ENCODE measurements at regions not wholly inside any gene's neighbourhood (a gene's known extent, or its start where the extent isn't known, plus 50 kb on each side); places are given as distances from the start of the nearest gene placed in this dataset.

DNA sequence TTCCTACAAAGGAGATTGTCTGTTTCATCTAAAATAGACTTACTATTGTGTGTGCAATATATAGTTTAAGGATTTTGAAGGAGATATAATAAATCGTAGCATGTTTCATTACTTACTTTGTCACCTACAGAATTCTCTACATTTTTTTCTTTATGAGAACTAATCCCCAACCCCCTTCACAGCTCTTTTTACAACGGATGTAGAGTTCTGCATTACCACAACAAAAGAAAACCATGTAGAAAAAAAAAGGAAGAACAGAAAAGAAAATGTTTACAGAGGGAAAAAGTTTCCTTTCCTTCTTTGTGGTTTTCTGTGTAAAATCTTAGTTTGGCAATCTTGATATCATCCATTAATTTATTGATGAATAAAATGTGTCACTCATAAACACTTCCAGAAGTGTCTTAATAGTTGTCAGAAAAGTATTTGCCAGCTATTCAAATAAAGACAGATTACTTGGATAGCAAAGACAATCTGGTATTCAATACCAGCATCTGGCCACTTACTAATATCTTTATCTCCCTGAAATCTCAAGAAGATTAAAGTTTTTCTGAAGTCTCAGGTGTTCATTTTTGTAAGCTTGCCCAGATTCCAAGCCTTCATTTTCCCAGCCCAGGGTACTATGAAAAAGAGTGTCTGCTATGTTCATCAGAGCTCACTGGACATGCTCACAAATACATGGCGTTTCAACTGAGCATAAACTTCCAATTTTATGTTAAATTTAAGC is 806.8 kb downstream of the PCDH19 start:
- no peak overlapping the region for H3K9ac ChIP-seq (ENCODE audit: low read length)
- H2BK5ac ChIP-seq (ENCODE audit: low read depth, low read length, poor library complexity, severe bottlenecking), result no peak overlapping the region
- no peak overlapping the region for H2AK5ac ChIP-seq (ENCODE audit: low read length, severe bottlenecking)
- H3K79me1 ChIP-seq (replicated peaks; ENCODE audit: low read length, poor library complexity, severe bottlenecking), result no peaks in the 10 kb centered on the region
- no peak overlapping the region for H3K23ac ChIP-seq (ENCODE audit: low read length in 2 of 2)
- no peak overlapping the region for H2AFZ ChIP-seq (ENCODE audit: low read depth, low read length)
- H4K91ac ChIP-seq (ENCODE audit: low read length), result no peak overlapping the region
- H3K4ac ChIP-seq (ENCODE audit: low read depth in 1 of 2, low read length in 2 of 2), result no peak overlapping the region
- no peak overlapping the region for H3K27ac ChIP-seq (ENCODE audit: low read length, poor library complexity, severe bottlenecking)
- H3K4me2 ChIP-seq (ENCODE audit: low read length, poor library complexity, severe bottlenecking), result no peak overlapping the region
- DNase-seq, result no peak
- no peaks in the 10 kb centered on the region for H3K27me3 ChIP-seq (ENCODE audit: control insufficient read depth in 1 of 2, insufficient read depth in 1 of 2, low read length in 2 of 2)
- no CpG with 5 or more reads among the region's 3 CpGs for WGBS
- H3K4me1 ChIP-seq (ENCODE audit: control insufficient read depth, insufficient read depth, low read depth, low read length), result no peaks in the 10 kb centered on the region
- no peak overlapping the region for H2BK15ac ChIP-seq (ENCODE audit: low read depth, poor library complexity, severe bottlenecking)
- no peak overlapping the region for H2BK12ac ChIP-seq (ENCODE audit: low read length in 2 of 2)
- H3K14ac ChIP-seq (ENCODE audit: low read length in 2 of 2), result no peak overlapping the region
- no peaks in the 10 kb centered on the region for H3K36me3 ChIP-seq (ENCODE audit: control insufficient read depth in 1 of 2, insufficient read depth in 2 of 2, low read depth in 1 of 2, low read length in 2 of 2)
- no peak overlapping the region for H3K4me3 ChIP-seq (ENCODE audit: insufficient read depth in 1 of 2, low read depth in 1 of 2, low read length in 2 of 2)
- no peak overlapping the region for H3K18ac ChIP-seq (ENCODE audit: low read depth in 1 of 2, low read length in 2 of 2)
- H2BK120ac ChIP-seq (ENCODE audit: low read depth, low read length), result no peak overlapping the region
- H4K8ac ChIP-seq (ENCODE audit: low read length), result no peak overlapping the region
- no peaks in the 10 kb centered on the region for H3K9me3 ChIP-seq (ENCODE audit: control insufficient read depth, low read length)

- Histone ChIP-seq H3K4me3 (ENCODE audit: insufficient read depth in 1 of 2, low read depth in 1 of 2, low read length in 2 of 2) (no peak overlapping the region), H3K27me3 (ENCODE audit: control insufficient read depth in 1 of 2, insufficient read depth in 1 of 2, low read length in 2 of 2) (no peaks in the 10 kb centered on the region), H3K36me3 (ENCODE audit: control insufficient read depth in 1 of 2, insufficient read depth in 2 of 2, low read depth in 1 of 2, low read length in 2 of 2) (no peaks in the 10 kb centered on the region), H2BK5ac (ENCODE audit: low read depth, low read length, poor library complexity, severe bottlenecking) (no peak overlapping the region), H3K9me3 (ENCODE audit: control insufficient read depth, low read length) (no peaks in the 10 kb centered on the region), H2BK12ac (ENCODE audit: low read length in 2 of 2) (no peak overlapping the region), H3K9ac (ENCODE audit: low read length) (no peak overlapping the region), H3K18ac (ENCODE audit: low read depth in 1 of 2, low read length in 2 of 2) (no peak overlapping the region), H2BK15ac (ENCODE audit: low read depth, poor library complexity, severe bottlenecking) (no peak overlapping the region), H2AK5ac (ENCODE audit: low read length, severe bottlenecking) (no peak overlapping the region), H3K4me1 (ENCODE audit: control insufficient read depth, insufficient read depth, low read depth, low read length) (no peaks in the 10 kb centered on the region), H3K4me2 (ENCODE audit: low read length, poor library complexity, severe bottlenecking) (no peak overlapping the region), H3K27ac (ENCODE audit: low read length, poor library complexity, severe bottlenecking) (no peak overlapping the region), H2BK120ac (ENCODE audit: low read depth, low read length) (no peak overlapping the region), H3K79me1 (replicated peaks; ENCODE audit: low read length, poor library complexity, severe bottlenecking) (no peaks in the 10 kb centered on the region), H3K14ac (ENCODE audit: low read length in 2 of 2) (no peak overlapping the region), H2AFZ (ENCODE audit: low read depth, low read length) (no peak overlapping the region), H4K91ac (ENCODE audit: low read length) (no peak overlapping the region), H3K23ac (ENCODE audit: low read length in 2 of 2) (no peak overlapping the region), H4K8ac (ENCODE audit: low read length) (no peak overlapping the region), H3K4ac (ENCODE audit: low read depth in 1 of 2, low read length in 2 of 2) (no peak overlapping the region)
- DNase-seq, result no peak
These were observed 808.0 kb downstream of the PCDH19 start for GRCh38 chrX:99602107-99602506.

DNA sequence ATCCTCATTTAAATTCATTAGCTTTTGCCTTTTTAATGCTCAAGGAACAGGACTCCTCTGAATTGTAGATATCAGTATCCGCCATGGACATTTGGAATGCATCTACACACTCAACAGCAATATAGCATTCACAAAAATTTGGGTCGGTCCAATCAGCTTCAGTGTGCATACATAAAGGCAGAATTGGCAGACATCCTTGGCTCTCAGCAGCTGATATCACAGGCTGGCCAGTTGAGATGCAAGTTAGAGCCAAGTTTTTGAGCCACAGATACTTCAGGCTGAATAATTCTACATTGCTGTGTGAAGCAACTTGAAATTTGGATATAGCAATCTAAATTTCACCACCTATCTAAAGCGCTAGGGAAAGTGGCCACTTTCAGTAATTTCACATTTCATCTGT is 821.1 kb downstream of the PCDH19 start:
- no peak overlapping the region for H3K23ac ChIP-seq (ENCODE audit: low read length in 2 of 2)
- WGBS, result 89% methylated on average over 2 of the region's 3 CpGs
- H3K4me1 ChIP-seq (ENCODE audit: control insufficient read depth, insufficient read depth, low read depth, low read length), result no peaks in the 10 kb centered on the region

DNA sequence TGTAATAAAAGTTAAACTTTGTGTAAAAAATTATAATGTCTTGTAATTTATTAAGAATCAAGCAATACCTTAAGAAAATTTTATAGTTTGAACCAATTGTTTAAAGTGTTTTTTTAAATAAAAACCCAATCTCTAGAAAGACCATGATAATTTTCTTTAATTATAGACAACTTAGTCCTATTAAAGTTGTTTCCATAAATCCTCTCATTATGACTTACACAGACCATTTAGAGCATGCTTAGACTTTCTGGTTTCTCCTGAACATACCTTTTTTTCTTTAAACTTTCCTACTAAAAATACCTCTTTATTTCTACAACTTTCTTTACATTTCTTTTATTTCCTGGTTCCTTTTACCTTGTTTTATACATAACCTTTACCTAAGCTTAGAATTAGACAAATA is 837.4 kb downstream of the PCDH19 start:
- H3K27ac ChIP-seq (ENCODE audit: low read length, poor library complexity, severe bottlenecking), result no peak overlapping the region
- H3K9me3 ChIP-seq (ENCODE audit: control insufficient read depth, low read length), result peaks cover 41% of the 10 kb centered on the region
- no peaks in the 10 kb centered on the region for H3K36me3 ChIP-seq (ENCODE audit: control insufficient read depth in 1 of 2, insufficient read depth in 2 of 2, low read depth in 1 of 2, low read length in 2 of 2)
- H3K4me3 ChIP-seq (ENCODE audit: insufficient read depth in 1 of 2, low read depth in 1 of 2, low read length in 2 of 2), result no peak overlapping the region
- no peaks in the 10 kb centered on the region for H3K79me1 ChIP-seq (replicated peaks; ENCODE audit: low read length, poor library complexity, severe bottlenecking)
- DNase-seq, result no peak
- H3K4me2 ChIP-seq (ENCODE audit: low read length, poor library complexity, severe bottlenecking), result no peak overlapping the region
- H2AK5ac ChIP-seq (ENCODE audit: low read length, severe bottlenecking), result no peak overlapping the region
- no peak overlapping the region for H4K8ac ChIP-seq (ENCODE audit: low read length)
- H2BK15ac ChIP-seq (ENCODE audit: low read depth, poor library complexity, severe bottlenecking), result no peak overlapping the region
- H3K14ac ChIP-seq (ENCODE audit: low read length in 2 of 2), result no peak overlapping the region
- H2AFZ ChIP-seq (ENCODE audit: low read depth, low read length), result no peak overlapping the region
- no peak overlapping the region for H2BK5ac ChIP-seq (ENCODE audit: low read depth, low read length, poor library complexity, severe bottlenecking)
- H2BK120ac ChIP-seq (ENCODE audit: low read depth, low read length), result no peak overlapping the region
- no peak overlapping the region for H3K9ac ChIP-seq (ENCODE audit: low read length)
- H3K18ac ChIP-seq (ENCODE audit: low read depth in 1 of 2, low read length in 2 of 2), result no peak overlapping the region
- H3K4ac ChIP-seq (ENCODE audit: low read depth in 1 of 2, low read length in 2 of 2), result no peak overlapping the region
- H3K23ac ChIP-seq (ENCODE audit: low read length in 2 of 2), result no peak overlapping the region
- no peak overlapping the region for H4K91ac ChIP-seq (ENCODE audit: low read length)
- no peaks in the 10 kb centered on the region for H3K27me3 ChIP-seq (ENCODE audit: control insufficient read depth in 1 of 2, insufficient read depth in 1 of 2, low read length in 2 of 2)
- no peak overlapping the region for H2BK12ac ChIP-seq (ENCODE audit: low read length in 2 of 2)
- H3K4me1 ChIP-seq (ENCODE audit: control insufficient read depth, insufficient read depth, low read depth, low read length), result no peaks in the 10 kb centered on the region

More for the DNA sequence above, 821.1 kb downstream of the PCDH19 start:
- Histone ChIP-seq H2BK15ac (ENCODE audit: low read depth, poor library complexity, severe bottlenecking) (no peak overlapping the region), H3K14ac (ENCODE audit: low read length in 2 of 2) (no peak overlapping the region), H3K4me3 (ENCODE audit: insufficient read depth in 1 of 2, low read depth in 1 of 2, low read length in 2 of 2) (no peak overlapping the region), H2BK12ac (ENCODE audit: low read length in 2 of 2) (no peak overlapping the region), H3K27me3 (ENCODE audit: control insufficient read depth in 1 of 2, insufficient read depth in 1 of 2, low read length in 2 of 2) (no peaks in the 10 kb centered on the region), H3K4ac (ENCODE audit: low read depth in 1 of 2, low read length in 2 of 2) (no peak overlapping the region), H3K9me3 (ENCODE audit: control insufficient read depth, low read length) (peaks cover 3% of the 10 kb centered on the region), H4K8ac (ENCODE audit: low read length) (no peak overlapping the region), H3K27ac (ENCODE audit: low read length, poor library complexity, severe bottlenecking) (no peak overlapping the region), H3K4me2 (ENCODE audit: low read length, poor library complexity, severe bottlenecking) (no peak overlapping the region), H3K79me1 (replicated peaks; ENCODE audit: low read length, poor library complexity, severe bottlenecking) (no peaks in the 10 kb centered on the region), H2AK5ac (ENCODE audit: low read length, severe bottlenecking) (no peak overlapping the region), H2BK5ac (ENCODE audit: low read depth, low read length, poor library complexity, severe bottlenecking) (no peak overlapping the region), H3K9ac (ENCODE audit: low read length) (no peak overlapping the region), H2AFZ (ENCODE audit: low read depth, low read length) (no peak overlapping the region), H4K91ac (ENCODE audit: low read length) (no peak overlapping the region), H3K36me3 (ENCODE audit: control insufficient read depth in 1 of 2, insufficient read depth in 2 of 2, low read depth in 1 of 2, low read length in 2 of 2) (no peaks in the 10 kb centered on the region), H2BK120ac (ENCODE audit: low read depth, low read length) (no peak overlapping the region), H3K18ac (ENCODE audit: low read depth in 1 of 2, low read length in 2 of 2) (no peak overlapping the region)
- no peak for DNase-seq
